ENCODE measurements at regions not wholly inside any gene's neighbourhood (a gene's known extent, or its start where the extent isn't known, plus 50 kb on each side); places are given as distances from the start of the nearest gene placed in this dataset.

DNA sequence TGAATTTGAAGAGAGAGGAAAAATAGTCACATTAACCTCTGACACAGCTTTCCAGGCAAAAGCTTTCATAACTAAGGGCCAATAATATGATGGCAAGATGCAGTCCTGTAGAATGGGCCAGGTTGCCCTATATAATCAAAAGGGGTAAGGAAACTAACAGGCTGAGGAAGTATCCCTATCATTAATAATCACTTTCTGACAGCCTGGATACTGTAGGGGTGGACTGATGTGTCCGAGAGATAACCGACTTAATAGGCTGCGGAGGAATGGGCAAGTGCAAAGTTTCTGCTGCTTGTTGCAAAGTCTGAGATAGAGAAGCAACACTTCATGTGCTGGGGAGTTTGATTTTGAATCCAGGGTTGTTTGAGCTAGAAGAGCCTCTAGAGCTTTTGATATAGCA, 94.8 kb downstream of the DNAAF6 start:
- Histone ChIP-seq H2AFZ (ENCODE audit: low read length) (no peak overlapping the region), H2AK5ac (ENCODE audit: low read depth, low read length) (no peak overlapping the region), H4K91ac (replicated peaks; ENCODE audit: insufficient read length, low read length) (no peak overlapping the region), H3K4me2 (ENCODE audit: insufficient read depth in 1 of 2, low read depth in 2 of 2, low read length in 2 of 2) (no peak overlapping the region), H3K4ac (replicated peaks; ENCODE audit: insufficient read length, low read depth, low read length) (no peak overlapping the region), H3K56ac (replicated peaks; ENCODE audit: insufficient read length, low read depth, low read length) (no peak overlapping the region), H2BK5ac (ENCODE audit: low read depth, low read length) (no peak overlapping the region), H2BK20ac (ENCODE audit: low read length) (no peak overlapping the region), H3K23ac (ENCODE audit: insufficient read length) (no peak overlapping the region), H4K20me1 (replicated peaks in 1 of 2; ENCODE audit: control insufficient read depth in 1 of 2, insufficient read depth in 2 of 2, low read length in 2 of 2) (no peaks in the 10 kb centered on the region), H3K79me1 (ENCODE audit: low read depth, low read length) (no peaks in the 10 kb centered on the region), H3K18ac (ENCODE audit: extremely low read depth, low read length) (no peak overlapping the region), H3K27me3 (replicated peaks in 1 of 4; ENCODE audit: control insufficient read depth in 3 of 4, extremely low read depth in 1 of 4, insufficient read depth in 3 of 4, low read length in 3 of 4) (no peaks in the 10 kb centered on the region), H4K5ac (ENCODE audit: insufficient read length, low read depth, low read length) (no peak overlapping the region), H3K4me1 (replicated peaks in 1 of 4; ENCODE audit: control insufficient read depth in 3 of 4, insufficient read depth in 4 of 4, low read length in 3 of 4) (peaks cover 0 to 2% (median 0%) of the 10 kb centered on the region in 4 experiments; a peak in 1 of 7 replicates), H3K14ac (ENCODE audit: insufficient read length) (no peak overlapping the region), H2BK15ac (ENCODE audit: low read length) (no peak overlapping the region), H3K79me2 (ENCODE audit: control insufficient read depth in 1 of 2, insufficient read depth in 2 of 2, low read length in 2 of 2) (no peaks in the 10 kb centered on the region), H4K8ac (ENCODE audit: extremely low read depth, insufficient read depth, low read length) (no peak overlapping the region), H3K4me3 (ENCODE audit: extremely low read depth in 1 of 4, insufficient read depth in 2 of 4, low read depth in 3 of 4, low read length in 4 of 4) (no peak overlapping the region), H2BK120ac (replicated peaks; ENCODE audit: low read depth, low read length) (no peak overlapping the region), H3K27ac (ENCODE audit: low read depth, low read length) (no peak overlapping the region), H2BK12ac (ENCODE audit: low read depth, low read length) (no peak overlapping the region), H3K36me3 (ENCODE audit: control insufficient read depth in 2 of 4, insufficient read depth in 4 of 4, low read length in 3 of 4) (no peaks in the 10 kb centered on the region), H3K23me2 (ENCODE audit: low read depth, low read length) (no peaks in the 10 kb centered on the region), H3K9ac (replicated peaks in 1 of 4; ENCODE audit: extremely low read depth in 1 of 4, low read depth in 3 of 4, low read length in 3 of 4) (no peak overlapping the region), H3K9me3 (ENCODE audit: insufficient read depth in 2 of 2, low read depth in 1 of 2, low read length in 1 of 2) (no peaks in the 10 kb centered on the region)
- WGBS, 2 experiments (ENCODE audit: extremely low coverage in 1 of 2, insufficient coverage in 1 of 2, insufficient read length in 1 of 2, insufficient replicate concordance in 2 of 2, low coverage in 1 of 2, low lambda C conversion rate in 2 of 2, missing lambda C conversion rate in 1 of 2), result 91% methylated on average over 3 of the region's 3 CpGs; no CpG with 5 or more reads in 1 of the 2 experiments
- POLR2A ChIA-PET (ENCODE audit: partially characterized antibody), result no interaction called here
- DNase-seq (ENCODE audit: low read depth in 1 of 2, low spot score in 2 of 2), result no peak
- CTCF ChIA-PET (ENCODE audit: partially characterized antibody), result interaction anchor here (1.1 to 1.4 kb wide), 3 partner anchors 12 to 29 kb away, joined by 3 to 4 read pairs (median 3); no protein-coding TSS in a partner anchor
- TF ChIP-seq GTF2F1 (IDR thresholded peaks at IDR 0.05; ENCODE audit: borderline replicate concordance, low read depth, low read length) (no peak), TAF7 (optimal IDR thresholded peaks at IDR 0.05; ENCODE audit: borderline replicate concordance, low read depth, low read length) (no peak), BACH1 (IDR thresholded peaks at IDR 0.05; ENCODE audit: low read length) (no peak), CTBP2 (IDR thresholded peaks at IDR 0.05; ENCODE audit: borderline replicate concordance, insufficient read depth, insufficient read length, low read length) (no peak), NRF1 (IDR thresholded peaks at IDR 0.05; ENCODE audit: low read depth, low read length) (no peak), POLR2AphosphoS5 (IDR thresholded peaks at IDR 0.05; ENCODE audit: low read depth, low read length) (no peak)
- TF ChIP-seq, protein P1, sequence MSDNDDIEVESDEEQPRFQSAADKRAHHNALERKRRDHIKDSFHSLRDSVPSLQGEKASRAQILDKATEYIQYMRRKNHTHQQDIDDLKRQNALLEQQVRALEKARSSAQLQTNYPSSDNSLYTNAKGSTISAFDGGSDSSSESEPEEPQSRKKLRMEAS (IDR thresholded peaks at IDR 0.05), result no peak
- no peak for FAIRE-seq

All from H1 (cell line).